ENCODE measurements at regions not wholly inside any gene's neighbourhood (a gene's known extent, or its start where the extent isn't known, plus 50 kb on each side); places are given as distances from the start of the nearest gene placed in this dataset.

DNA sequence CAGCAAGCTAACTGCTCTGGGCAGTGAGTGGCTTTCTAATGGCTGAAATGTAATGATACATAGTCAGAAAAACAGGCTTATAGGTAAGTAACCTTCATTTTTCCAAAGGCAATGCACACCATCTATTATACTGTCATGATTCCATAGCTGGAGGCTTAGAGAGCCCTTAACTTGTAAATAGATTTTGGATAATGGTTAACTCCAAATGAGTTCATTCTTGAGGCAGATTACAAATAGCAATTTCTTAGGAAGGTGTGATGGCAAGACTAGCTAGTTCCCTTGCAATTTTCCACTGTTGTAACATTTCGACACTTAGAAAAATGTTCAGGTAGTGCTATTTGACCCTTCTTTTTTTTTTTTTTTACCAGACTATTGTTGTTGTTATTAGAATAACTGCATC lies 789.8 kb upstream of the PCDH9 start:
- TF ChIP-seq, protein P1, sequence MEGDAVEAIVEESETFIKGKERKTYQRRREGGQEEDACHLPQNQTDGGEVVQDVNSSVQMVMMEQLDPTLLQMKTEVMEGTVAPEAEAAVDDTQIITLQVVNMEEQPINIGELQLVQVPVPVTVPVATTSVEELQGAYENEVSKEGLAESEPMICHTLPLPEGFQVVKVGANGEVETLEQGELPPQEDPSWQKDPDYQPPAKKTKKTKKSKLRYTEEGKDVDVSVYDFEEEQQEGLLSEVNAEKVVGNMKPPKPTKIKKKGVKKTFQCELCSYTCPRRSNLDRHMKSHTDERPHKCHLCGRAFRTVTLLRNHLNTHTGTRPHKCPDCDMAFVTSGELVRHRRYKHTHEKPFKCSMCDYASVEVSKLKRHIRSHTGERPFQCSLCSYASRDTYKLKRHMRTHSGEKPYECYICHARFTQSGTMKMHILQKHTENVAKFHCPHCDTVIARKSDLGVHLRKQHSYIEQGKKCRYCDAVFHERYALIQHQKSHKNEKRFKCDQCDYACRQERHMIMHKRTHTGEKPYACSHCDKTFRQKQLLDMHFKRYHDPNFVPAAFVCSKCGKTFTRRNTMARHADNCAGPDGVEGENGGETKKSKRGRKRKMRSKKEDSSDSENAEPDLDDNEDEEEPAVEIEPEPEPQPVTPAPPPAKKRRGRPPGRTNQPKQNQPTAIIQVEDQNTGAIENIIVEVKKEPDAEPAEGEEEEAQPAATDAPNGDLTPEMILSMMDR (IDR thresholded peaks at IDR 0.05 in 8 of 11, conservative IDR thresholded peaks at IDR 0.05 in 3 of 11), result no peak
- TF ChIP-seq POLR2AphosphoS5 (IDR thresholded peaks at IDR 0.05), result no peak

All from spleen (tissue), 7 donors.